WERI-Rb-1 (cell line): ENCODE measurements at regions not wholly inside any gene's neighbourhood (a gene's known extent, or its start where the extent isn't known, plus 50 kb on each side); places are given as distances from the start of the nearest gene placed in this dataset.

Source experiments
- DNase-seq: peaks from one replicate; pipeline ENCODE4 v3.0.0-alpha.2; 2020
- H3K27ac ChIP-seq: fragments of 250-450 bp; sonication (Bioruptor Pico); 2 replicates; pipeline ENCODE4 v1.5.1; 2020; ENCODE audit warnings: mild to moderate bottlenecking, moderate library complexity
- H3K27me3 ChIP-seq: fragments of 250-450 bp; sonication (Bioruptor Pico); 2 replicates; pipeline ENCODE4 v1.5.1; 2021; ENCODE audit warnings: mild to moderate bottlenecking, low read depth, moderate library complexity; ENCODE audit not compliant: insufficient read depth, severe bottlenecking
- H3K36me3 ChIP-seq: fragments of 250-450 bp; sonication (Bioruptor Pico); 2 replicates; pipeline ENCODE4 v1.5.1; 2020; ENCODE audit warnings: mild to moderate bottlenecking, moderate library complexity
- H3K4me3 ChIP-seq: 2 replicates; pipeline ENCODE4 v1.5.1; 2011; ENCODE audit warnings: low read depth, mild to moderate bottlenecking, control low read depth, low read length
- H3K9me3 ChIP-seq: fragments of 250-450 bp; sonication (Bioruptor Pico); 2 replicates; pipeline ENCODE4 v1.5.1; 2021; ENCODE audit warnings: mild to moderate bottlenecking, moderate library complexity; ENCODE audit not compliant: severe bottlenecking
- TF ChIP-seq, protein P1 (sequence below): IDR thresholded peaks from 2 replicates; pipeline ENCODE4 v1.5.1; 2011; ENCODE audit warnings: low read depth, mild to moderate bottlenecking, control low read depth, inconsistent platforms, low read length

DNA sequence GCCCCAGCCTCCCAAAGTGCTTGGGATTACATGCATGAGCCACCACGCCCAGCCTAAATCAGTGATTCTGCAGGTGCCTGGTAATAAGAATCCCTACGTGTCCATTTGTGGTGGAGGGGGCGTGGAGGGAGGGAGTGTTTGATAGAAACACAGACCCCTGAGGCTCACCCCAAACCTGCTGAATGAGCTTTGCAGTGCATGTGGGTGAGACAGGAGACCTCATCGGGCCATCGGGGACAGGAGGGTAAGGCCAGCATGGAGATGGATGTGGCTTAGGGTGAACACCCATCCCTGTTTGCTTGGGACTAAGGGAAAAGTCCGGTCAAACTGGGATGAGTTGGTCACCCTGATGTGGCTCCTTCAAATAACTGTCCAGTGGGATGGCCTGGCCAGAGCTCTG is 71.3 kb upstream of the ALX4 start:
- peaks cover 61% of the 10 kb centered on the region for H3K27me3 ChIP-seq
- TF ChIP-seq, protein P1, sequence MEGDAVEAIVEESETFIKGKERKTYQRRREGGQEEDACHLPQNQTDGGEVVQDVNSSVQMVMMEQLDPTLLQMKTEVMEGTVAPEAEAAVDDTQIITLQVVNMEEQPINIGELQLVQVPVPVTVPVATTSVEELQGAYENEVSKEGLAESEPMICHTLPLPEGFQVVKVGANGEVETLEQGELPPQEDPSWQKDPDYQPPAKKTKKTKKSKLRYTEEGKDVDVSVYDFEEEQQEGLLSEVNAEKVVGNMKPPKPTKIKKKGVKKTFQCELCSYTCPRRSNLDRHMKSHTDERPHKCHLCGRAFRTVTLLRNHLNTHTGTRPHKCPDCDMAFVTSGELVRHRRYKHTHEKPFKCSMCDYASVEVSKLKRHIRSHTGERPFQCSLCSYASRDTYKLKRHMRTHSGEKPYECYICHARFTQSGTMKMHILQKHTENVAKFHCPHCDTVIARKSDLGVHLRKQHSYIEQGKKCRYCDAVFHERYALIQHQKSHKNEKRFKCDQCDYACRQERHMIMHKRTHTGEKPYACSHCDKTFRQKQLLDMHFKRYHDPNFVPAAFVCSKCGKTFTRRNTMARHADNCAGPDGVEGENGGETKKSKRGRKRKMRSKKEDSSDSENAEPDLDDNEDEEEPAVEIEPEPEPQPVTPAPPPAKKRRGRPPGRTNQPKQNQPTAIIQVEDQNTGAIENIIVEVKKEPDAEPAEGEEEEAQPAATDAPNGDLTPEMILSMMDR: no peak
- DNase-seq: no peak
- no peaks in the 10 kb centered on the region for H3K9me3 ChIP-seq
- H3K27ac ChIP-seq: no peak overlapping the region
- H3K4me3 ChIP-seq: no peak overlapping the region
- H3K36me3 ChIP-seq: no peaks in the 10 kb centered on the region

DNA sequence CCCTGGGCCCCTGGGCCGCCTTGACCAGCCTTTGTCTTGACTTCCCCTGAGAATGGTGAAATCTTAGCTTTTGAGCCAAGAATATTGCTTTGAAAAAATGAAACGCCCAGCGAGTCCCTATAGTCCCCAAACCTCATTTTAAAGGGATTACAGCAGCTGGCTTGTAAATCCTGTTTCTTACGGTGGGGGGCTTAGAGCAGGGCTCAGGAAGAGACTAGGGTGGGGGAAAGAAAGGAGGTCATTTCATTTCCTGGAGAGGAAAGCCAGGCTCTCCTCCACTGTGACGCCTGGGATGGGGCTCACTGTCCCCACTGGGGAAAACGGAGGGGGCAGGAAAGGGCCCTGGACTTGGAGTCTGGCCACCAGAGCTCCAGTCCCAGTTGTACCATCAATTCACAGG is 72.2 kb upstream of the ALX4 start:
- Histone ChIP-seq H3K4me3 (no peak overlapping the region), H3K36me3 (no peaks in the 10 kb centered on the region), H3K27ac (no peak overlapping the region), H3K27me3 (peaks cover 58% of the 10 kb centered on the region), H3K9me3 (no peaks in the 10 kb centered on the region)
- DNase-seq: no peak
- TF ChIP-seq, protein P1: no peak

DNA sequence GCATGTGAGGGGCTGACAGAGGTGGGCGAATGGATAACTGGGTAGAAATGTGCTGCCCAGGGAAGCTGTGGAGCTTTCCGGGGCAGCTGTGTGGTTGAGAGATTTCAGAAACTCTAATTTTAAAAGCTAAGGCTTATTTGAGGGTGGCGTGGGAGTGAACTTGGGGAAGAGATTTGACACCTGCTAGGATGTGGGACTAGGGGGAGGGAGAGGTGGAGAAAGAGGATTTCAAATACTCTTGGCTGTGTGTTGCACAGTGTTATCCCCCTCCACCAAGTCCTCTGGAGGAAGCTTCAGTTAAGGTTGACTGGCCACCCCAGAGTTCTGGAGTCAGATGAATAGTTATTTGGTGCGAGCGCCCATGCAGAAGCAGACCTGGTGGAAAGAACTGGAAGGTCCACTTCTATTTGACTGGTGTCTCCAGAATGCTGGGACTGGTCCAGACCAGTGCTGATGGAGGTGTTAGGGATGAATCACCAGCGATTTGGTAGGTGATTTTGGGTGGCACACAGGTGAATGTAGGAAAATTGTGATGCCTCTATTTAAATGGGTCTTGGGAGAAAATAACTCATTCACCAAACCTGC is 72.8 kb upstream of the ALX4 start:
- peaks cover 57% of the 10 kb centered on the region for H3K27me3 ChIP-seq
- no peaks in the 10 kb centered on the region for H3K36me3 ChIP-seq
- TF ChIP-seq, protein P1: no peak
- H3K9me3 ChIP-seq: no peaks in the 10 kb centered on the region
- DNase-seq: no peak
- H3K4me3 ChIP-seq: no peak overlapping the region
- H3K27ac ChIP-seq: no peak overlapping the region

DNA sequence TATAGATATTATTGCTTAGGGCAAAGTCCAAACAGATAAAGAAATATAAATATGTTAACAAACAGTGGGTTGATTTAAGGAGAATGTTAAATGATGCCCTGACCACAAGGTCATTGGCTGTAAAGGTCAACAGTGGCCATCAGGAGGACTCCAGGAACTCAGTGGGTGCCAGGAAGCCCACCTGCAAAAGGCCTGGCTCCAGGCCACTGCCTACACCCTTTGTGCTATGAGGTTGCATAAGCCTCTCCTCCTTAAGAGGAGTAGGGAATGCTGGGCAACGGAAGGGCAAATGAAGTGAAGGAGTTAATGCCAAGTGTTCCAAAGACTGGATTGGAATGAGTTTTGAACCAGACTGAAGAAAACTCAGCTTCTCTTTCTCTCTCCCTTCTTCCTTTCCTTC is 73.3 kb upstream of the ALX4 start:
- H3K36me3 ChIP-seq: no peaks in the 10 kb centered on the region
- TF ChIP-seq, protein P1: no peak
- no peaks in the 10 kb centered on the region for H3K9me3 ChIP-seq
- no peak overlapping the region for H3K27ac ChIP-seq
- DNase-seq: no peak
- H3K27me3 ChIP-seq: peaks cover 62% of the 10 kb centered on the region
- H3K4me3 ChIP-seq: no peak overlapping the region

DNA sequence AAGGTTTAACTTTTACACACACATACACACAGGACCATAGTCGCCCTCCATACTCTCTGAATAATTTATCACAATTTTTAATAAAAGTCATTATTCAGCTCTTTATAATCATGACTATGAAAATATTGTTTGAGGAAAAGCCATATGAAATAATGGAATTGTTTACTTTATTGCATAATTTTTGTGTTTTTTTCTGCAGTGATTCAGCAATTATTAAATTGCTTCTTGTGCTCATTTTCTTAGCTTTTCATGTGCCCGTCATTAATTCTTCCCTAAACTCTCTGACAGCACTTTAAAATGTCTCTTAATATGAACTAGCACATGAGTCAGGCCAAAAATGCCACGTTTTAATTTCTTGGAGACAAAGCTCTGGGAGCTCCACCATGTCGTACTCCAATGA is 77.5 kb upstream of the ALX4 start:
- Histone ChIP-seq H3K4me3 (no peak overlapping the region), H3K9me3 (peaks cover 4% of the 10 kb centered on the region), H3K27me3 (peaks cover 38% of the 10 kb centered on the region), H3K27ac (no peak overlapping the region), H3K36me3 (no peaks in the 10 kb centered on the region)
- TF ChIP-seq, protein P1: no peak
- DNase-seq: no peak

DNA sequence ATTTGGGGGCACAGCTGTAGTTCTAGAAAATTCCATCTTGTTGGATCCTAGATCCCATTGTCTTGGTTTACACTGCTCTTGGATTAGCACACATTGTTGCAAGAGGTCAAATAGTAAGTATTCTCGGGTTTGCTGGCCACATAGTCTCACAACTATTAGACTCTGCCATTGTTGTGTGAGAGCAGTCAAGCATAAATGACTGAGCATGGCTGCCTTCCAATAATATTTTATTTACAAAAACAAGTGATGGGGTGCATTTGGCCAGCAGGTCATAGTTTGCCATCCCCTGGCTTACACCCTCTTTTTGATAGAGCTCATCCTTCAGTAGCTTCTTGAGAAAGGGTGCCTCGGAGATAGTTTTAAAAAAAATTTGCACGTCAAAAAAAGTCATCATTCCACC is 77.9 kb upstream of the ALX4 start:
- DNase-seq: no peak
- TF ChIP-seq, protein P1: no peak
- H3K4me3 ChIP-seq: no peak overlapping the region
- no peak overlapping the region for H3K27ac ChIP-seq
- peaks cover 4% of the 10 kb centered on the region for H3K9me3 ChIP-seq
- H3K36me3 ChIP-seq: no peaks in the 10 kb centered on the region
- peaks cover 34% of the 10 kb centered on the region for H3K27me3 ChIP-seq
